Urothelium cell line (cell line): ENCODE measurements at regions not wholly inside any gene's neighbourhood (a gene's known extent, or its start where the extent isn't known, plus 50 kb on each side); places are given as distances from the start of the nearest gene placed in this dataset.

Source experiments
- DNase-seq: peaks from one replicate; pipeline ENCODE4 v3.0.0; 2011; ENCODE audit warnings: low spot score, mixed read lengths
- FAIRE-seq: peaks from 2 replicates; lab custom pipeline; 2011; peaks lifted over from hg19 to GRCh38; lab: Jason Lieb, UNC

DNA sequence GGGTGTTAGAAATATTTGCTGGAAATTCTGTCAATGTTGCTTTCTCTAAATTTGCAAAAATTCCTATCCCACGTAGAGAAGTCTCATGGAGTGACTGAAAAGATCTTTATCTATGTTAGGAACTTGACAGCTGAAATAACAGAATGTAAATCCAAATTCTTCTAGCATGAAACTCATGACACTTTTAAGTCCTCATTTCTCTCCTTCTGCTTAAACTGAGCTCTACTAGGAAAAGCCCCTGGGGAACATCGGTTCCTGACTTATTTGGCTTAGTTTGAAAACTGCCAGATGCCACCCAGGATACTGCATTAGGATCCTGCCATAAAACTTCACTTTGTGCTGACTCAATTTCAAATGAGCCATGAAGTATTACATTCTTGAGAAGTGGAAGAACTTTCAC, 426.0 kb downstream of the GALC start:
- peak; percentile 16 for DNase-seq
- no peak for FAIRE-seq

DNA sequence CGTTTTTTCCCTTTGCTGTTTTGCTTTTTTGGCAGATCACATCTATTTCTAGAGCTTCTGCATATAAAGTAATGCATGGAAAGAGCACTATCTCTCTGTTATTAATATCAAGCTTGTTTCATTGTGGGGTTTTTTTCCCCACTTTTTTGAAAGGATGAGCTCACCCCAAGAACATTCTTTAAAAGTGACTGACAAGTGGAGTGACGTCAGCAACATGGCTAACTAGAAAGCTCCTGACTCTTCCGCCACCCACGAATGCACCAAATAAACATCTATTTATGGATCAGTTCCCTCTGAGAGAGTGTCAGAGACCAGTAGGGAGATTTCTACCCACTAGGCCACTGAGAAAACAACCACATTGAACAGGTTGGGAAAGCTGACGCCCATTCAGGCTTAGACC, 445.4 kb downstream of the GALC start:
- FAIRE-seq (no peak), DNase-seq (no peak)

DNA sequence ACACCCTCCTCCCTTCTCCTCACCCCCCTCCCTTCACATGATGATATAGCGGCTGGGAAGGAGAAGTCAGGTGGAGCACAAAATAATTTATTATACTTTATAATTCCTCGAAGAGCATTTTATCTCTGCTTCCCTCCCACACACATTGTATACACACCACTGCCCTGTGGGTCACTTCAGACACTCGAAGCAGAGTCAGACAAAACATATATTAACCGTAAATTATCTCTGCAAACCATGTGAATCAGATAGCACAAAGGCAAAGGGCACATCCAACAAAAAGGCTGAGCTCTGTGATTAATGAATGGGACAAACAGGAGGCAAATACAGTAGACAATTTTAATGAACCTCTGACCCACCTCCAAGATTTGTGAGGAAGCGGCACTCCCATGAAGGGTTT, 450.7 kb downstream of the GALC start:
- FAIRE-seq, result no peak

DNA sequence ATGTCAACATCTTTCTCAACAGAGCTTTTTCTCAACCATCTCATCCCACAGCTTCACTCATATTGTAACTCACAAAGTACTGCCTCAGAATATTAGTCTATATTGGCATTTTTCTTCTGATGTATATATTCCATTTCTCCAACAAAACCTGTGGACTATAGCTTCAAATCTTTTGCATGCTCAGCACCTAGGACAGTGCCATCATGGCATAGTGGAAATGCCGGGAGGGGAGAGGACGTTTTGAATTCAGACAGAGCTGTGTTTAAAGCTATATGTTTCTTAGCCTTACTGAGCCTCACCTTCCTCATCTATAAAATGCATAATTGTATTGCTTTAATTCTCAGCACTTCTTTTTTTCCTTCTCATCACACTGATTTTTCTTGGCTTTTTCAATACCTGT, 452.6 kb downstream of the GALC start:
- FAIRE-seq (no peak), DNase-seq (no peak)

More for the DNA sequence above, 450.7 kb downstream of the GALC start:
- DNase-seq, result no peak

DNA sequence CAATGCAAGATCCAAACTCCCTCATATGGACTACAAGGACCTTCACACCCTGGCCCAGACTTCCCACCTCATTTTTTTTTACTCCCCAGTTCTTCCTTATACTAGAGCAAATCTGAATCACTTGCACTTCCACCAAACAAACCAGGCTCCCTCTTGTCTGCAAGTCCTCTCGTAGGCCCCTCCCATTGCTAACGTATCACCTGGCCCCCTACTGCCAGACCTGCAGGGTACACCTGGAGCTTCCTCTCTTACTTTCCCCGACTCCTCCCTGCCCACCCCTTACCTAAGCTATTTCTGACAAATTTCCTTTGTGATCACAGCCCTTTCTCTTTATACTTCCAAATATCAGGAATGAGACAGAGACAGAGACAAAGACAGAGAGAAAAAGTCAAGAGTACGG, 463.9 kb downstream of the GALC start:
- DNase-seq (no peak), FAIRE-seq (no peak)

DNA sequence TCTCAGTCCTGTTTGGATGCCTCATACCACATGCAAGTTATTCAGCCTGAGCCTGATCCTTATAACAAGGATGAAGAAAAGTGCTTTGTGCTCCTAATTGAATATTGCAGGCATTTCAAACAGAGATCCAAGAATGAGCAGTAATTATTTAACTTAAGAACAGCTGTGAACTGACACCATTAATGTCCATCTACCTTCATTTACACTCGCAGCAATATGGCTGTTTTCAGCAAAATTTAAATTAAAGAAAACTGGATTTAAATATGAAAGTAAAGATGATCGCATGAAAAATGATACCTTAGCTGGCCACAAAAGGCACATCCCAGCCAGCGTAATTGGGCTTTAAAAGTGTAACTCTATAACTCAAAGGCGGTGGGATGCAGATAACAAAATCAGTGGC, 466.3 kb downstream of the GALC start:
- no peak for FAIRE-seq
- no peak for DNase-seq

DNA sequence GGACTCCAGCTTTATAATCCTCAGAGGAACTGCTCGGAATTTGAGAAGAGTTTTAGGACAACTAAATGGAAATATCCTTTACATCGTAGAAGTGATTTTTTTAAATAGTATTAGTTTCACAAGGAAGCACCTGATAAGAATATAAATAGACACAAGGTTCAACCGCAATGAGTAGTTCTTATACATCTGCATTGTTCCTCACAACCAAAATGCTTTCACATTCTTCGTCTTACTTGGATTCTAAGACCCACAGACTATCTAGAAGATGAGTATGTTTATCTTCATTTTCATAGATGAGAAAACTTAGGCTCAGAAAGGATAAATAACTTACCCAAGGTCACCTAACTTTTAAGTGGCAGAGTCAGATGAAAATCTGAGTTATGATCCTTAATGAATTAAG, 469.0 kb downstream of the GALC start:
- DNase-seq, result no peak
- FAIRE-seq, result no peak

DNA sequence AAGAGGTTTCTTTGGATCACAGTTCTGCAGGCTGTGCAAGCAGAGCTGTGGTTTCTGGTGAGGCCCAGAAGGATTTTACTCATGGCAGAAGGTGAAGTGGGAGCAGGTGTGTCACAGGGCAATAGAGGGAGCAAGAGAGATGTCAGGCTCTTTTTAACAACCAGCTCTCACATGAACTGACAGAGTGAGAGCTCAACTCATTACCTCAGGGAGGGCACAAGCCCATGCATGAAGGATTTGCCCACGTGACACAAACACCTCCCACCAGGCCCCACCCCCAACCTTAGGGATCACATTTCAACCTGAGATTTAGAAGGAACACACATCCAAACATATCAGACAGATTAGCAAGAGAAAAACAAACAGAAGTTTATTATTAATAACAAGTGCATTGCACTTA, 470.4 kb downstream of the GALC start:
- FAIRE-seq (no peak), DNase-seq (no peak)

DNA sequence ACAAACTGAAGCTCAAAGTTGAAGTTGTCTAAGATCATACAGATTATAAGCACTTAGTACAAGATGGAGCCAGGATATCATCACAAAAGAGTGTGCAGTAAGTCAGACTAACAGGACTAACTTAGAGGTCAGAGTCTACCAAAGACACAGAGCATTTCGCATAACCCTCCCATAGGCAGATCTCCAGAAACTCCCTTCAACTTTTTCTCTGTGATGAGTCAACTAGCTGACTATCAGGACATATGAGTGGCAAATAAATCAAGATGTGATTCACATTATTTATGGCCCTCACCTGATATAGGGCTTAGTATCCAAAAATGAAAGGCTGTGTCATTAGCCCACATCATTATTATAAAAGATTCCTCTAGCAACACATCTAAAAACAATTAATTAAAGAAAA, 484.6 kb downstream of the GALC start:
- DNase-seq (no peak), FAIRE-seq (no peak)

DNA sequence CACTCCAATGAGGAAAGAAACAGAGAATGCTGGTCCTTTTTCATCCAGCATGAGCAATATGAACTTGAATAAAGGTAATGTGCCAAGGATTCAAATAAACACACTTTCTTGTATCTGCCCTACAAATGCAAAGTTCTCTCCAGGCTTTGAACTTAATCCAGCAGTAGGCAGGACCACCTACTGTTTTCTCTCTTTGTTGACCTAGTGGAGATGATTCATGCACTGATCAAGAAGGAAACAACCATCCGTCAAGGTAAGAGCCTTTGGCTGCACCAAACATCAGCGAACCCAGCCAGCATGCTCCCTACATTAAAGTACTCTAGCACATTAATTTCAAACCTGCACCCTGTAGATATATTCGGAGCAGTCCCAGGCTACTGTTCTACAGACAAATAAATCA, 489.3 kb downstream of the GALC start:
- FAIRE-seq, result no peak

DNA sequence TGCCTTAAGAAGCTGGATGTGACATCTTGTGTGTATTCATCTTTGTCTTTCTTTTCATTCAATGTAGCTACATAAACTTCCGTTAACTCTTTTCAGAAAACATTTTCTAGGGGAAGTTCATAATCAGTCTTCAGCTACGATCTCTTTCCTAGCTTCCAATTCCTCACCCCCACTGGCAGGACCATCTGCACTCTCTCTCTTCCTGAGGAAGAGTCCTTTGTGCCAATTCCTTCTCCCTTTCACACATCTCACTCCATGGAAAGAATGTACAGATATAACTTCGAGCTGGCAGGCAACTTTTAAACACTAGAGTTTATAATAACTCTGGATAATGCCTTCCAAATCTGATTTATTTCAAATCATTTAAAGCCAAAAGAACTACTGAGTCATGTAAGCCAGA, 495.7 kb downstream of the GALC start:
- DNase-seq, result no peak
- no peak for FAIRE-seq

More for the DNA sequence above, 489.3 kb downstream of the GALC start:
- no peak for DNase-seq

DNA sequence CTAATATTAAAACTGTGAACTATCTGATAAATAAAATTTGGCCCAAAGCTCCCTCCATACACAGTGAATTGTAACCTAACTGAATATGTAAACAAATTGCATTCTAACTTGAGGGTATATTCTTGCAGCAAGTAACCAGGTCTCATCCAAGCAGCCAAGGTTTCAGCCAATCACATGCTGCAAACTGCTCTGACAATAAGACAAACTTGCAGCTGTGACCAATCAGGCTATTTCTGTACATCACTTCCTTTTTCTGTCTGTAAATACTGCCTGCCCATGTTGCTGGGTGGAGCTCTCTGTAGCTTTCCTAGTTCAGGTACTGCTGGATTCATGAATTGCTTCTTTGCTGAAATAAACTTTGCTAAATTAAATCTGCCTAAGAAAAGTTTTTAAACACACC, 499.0 kb downstream of the GALC start:
- DNase-seq (no peak), FAIRE-seq (no peak)

DNA sequence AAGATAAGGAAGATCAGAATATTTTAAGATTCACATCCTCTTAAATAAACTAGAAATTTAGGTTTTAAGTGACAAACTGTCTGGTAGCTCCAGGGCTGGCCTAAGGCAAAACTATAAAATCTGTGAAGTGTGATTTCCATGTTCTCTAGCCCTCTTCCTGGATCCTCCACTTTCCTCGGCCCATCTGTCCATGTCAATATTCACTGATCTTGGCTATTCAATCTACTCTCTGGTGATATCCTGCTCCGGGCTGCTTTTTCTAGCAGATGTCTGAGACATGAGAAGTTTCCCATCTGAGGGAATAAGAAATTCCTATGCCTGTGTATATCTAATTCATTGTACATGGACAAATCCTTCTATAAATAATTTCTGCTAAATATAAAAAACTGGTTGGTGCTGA, 500.4 kb downstream of the GALC start:
- no peak for FAIRE-seq
- DNase-seq, result no peak

DNA sequence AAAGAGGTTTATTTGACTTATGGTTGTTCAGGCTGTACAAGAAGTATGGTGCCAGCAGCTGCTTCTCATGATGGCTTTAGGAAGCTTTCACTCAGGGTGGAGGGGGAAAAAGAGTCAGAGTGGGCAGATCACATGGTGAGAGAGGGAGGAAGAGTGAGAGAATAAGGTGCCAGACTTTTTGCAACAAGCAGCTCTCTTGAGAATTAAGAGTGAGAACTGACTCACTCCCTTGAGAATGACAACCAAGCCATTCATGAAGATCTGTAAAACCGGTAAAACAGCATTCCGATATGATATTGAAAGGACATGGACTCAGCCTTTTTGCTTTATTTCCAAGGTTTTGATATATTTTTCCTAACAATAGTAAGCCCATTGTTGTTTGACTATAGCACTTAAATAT, 501.2 kb downstream of the GALC start:
- no peak for DNase-seq
- FAIRE-seq, result no peak

DNA sequence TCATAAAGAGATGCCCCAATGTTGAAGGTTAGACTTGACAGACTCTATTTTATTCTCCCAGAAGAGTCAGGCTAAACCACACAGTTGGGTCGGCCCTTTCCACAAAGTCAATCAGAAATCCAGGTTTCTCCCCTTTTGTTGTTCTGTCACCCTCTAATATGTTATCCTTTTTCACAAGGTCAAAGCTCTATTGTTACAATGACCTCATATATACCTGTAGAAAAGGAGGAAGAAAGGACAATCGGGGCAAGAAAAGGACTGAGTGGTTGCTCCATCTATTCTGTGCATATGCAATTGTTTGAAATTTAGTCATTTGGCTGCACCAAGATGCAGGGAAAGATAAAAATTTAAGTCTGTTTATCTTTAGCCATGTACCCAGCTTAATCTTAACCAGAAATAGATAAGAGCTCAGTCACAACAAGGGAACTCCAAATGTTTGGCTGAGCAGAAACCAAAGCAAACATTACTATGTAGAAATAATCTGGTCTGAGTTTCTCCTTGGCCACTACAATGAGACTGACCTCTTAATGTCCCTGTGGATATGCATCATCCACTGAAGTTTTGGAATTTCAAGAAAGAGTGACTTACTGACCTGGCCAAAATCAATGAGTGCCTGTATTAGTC, 503.7 kb downstream of the GALC start:
- no peak for FAIRE-seq
- no peak for DNase-seq

DNA sequence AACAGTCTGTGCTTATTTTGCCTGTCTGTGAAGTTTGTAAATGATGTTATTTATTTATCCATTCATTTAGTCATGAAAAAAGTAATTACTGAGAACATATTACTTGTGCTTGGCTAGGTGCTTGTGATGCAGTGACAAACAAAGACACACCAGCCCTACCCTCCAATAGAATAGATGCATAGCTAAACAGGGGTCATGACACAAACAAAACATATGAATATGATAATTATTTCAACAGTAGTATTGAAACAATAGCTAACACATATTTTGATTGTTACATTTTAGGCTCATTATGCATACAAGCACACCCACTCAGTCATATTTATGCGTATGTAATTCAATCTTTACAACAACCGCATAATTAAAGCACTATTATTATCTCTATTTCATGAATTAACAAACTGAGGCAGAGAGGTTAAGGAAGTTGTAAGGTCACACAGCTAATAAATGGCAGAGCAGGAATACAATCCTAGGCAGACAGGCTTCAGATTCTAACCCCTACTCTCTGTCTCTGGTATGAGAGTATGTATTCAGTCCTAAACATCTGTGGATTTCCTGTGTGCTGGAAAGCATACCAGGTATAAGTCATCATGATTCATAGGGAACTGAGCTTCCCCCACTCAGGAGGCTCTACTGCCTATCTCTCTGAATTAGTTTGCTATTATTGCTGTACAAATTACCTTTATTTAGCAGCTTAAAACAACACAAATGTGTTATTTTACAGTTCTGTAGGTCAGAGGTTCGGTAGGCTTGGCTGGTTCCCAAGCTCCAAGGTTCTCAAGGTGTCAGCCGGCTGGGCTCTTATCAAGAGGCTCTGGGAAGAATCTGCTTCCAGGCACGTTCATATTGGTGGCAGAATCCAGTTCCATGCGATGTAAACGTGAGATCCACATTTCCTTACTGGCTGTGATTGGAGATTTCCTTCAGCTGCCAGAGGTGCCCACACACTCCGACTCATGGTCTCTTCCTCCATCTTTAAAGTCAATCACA, 509.4 kb downstream of the GALC start:
- DNase-seq (peak; percentile 45), FAIRE-seq (no peak)

DNA sequence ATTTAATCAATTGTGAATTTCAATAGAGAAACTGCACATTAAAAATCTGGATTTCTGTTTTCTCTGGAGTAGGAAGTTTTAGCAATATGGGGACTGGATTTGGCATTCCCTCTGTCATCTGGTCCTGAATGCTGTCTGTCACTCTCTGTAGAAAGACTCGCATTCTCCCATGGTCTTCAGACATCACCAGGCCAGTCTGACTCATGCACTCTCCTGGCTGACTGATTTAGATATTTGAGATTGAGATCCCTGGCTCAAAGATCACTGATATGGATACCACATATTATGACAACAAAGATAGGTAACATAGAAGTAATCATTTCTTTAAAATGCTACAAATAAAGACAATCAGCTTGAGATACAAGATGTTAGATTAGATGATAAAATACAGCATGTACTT, 524.5 kb downstream of the GALC start:
- no peak for FAIRE-seq

DNA sequence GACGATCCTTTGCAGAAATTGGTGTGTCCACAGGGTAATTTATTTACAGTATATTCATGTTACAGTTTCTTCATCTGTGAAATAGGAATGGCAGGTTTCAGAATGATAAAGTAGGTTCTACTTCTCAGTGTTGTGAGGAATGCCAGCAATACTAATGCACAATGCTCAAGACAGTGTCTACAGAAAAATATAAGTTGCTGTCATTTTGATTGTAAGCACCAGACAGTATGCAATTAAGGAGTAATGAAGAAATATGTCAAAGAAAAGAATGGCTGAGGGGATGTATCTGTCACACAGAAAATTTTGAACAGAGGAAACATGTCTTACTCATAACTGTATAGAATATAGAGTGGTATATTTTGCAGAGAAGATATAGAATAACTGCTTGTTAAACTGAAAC, 525.4 kb downstream of the GALC start:
- DNase-seq (no peak), FAIRE-seq (no peak)

More for the DNA sequence above, 524.5 kb downstream of the GALC start:
- DNase-seq, result no peak

DNA sequence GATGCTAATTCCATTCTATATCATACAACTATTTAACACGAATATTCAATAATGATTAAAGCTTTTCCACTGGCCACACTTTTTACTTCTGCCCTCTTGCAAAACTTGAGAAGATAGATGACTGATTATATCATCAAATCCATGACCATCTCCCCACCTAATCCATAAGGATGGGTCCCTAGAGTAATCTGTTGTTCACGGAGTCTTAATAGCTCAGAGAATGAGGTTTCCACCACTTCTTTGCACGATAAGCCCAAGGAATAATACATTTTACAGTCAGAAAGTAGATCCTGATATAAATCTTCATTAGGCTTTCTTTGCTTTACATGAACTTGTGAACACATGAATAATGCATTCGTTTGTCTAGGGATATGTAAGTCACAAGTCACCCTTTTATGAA, 527.2 kb downstream of the GALC start:
- FAIRE-seq (no peak), DNase-seq (no peak)

DNA sequence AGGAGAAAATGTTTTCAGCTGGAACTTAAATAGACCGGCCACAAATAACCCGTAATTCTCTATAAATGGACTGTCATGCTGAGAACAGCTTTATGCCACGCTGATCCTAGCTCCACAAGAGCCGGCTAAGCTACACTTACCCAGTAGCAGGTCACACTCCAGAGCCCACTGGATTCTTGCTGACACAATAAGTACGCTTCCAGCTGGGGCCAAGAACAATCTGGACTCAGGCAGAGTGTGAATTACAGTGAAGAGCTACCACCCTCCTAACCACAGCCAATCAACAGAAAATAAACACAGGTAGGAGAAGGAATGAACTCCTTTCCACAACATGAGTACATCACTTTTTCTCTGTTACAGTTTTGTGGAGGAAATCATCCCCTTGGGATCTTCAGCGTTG, 531.3 kb downstream of the GALC start:
- no peak for FAIRE-seq
- DNase-seq, result no peak

DNA sequence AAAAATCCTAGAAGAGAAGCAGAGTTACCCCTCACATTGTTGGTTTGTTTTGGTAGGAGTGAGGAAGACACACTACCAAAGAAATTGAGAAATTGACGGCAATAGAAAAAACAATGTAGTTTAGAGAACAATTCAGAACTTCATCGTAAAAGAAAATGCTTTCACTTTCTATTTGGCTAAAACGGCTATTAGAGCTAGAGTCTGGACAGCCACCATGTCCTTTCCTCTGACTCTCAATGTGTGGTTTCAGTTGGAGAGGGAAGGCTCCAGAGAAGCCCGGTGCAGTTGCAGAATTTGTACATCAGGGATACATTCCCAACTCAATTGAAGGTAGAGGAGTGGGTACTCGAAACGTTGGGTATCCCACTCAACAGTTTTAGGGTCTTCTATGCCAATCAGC, 535.3 kb downstream of the GALC start:
- DNase-seq (peak; percentile 27), FAIRE-seq (no peak)

DNA sequence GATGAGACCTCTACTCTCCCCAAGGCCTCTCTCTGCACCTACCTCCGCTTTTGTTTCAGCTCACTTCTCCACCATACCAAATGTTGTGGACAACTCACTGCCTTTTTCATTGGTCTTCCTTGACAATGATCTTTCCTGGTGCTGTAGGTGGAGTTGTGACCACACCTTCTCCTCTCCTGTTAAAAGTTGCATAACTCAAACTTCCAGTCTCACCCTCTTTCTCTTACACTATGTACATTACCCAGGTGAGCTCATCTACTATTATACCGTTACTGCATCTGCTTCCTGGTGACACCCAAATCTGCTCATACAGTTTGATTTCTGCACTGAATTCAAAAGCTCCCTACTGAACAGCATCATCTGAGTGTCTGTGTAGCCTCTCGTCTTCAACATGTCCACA, 542.8 kb downstream of the GALC start:
- DNase-seq (no peak), FAIRE-seq (no peak)
